Astrocyte (in vitro differentiated cells and primary cell): ENCODE measurements at regions not wholly inside any gene's neighbourhood (a gene's known extent, or its start where the extent isn't known, plus 50 kb on each side); places are given as distances from the start of the nearest gene placed in this dataset.

Experiments used
- EZH2 ChIP-seq: IDR thresholded peaks from 2 replicates; pipeline ENCODE4 v1.6.1; 2012; ENCODE audit warnings: mild to moderate bottlenecking, low read length, inconsistent platforms; ENCODE audit not compliant: insufficient read depth
- TF ChIP-seq, protein P1 (sequence below): IDR thresholded peaks from 2 replicates; pipeline ENCODE4 v1.5.1; 2011; ENCODE audit warnings: low read depth, mild to moderate bottlenecking, inconsistent platforms, low read length, moderate library complexity; ENCODE audit not compliant: insufficient read depth

DNA sequence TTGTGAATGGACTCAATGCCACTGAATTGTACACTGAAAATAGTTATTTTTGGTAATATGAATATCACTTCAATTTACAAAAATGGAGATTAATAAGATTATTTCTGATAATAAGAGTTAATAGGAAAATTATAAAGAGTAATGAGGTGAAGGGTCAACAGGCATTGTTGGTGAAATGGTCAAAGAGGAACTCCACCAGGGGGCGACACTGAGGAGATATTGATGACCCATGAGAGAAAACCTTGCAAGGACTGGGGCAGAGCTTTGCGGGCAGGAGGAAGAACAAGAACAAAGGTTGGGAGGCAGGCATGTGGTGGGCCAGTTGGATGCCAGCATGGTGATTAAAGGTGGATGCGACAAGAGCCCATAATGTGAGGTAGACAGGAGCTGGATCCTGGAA lies 74.0 kb upstream of the XYLT1 start:
- TF ChIP-seq EZH2, result no peak
- TF ChIP-seq, protein P1, sequence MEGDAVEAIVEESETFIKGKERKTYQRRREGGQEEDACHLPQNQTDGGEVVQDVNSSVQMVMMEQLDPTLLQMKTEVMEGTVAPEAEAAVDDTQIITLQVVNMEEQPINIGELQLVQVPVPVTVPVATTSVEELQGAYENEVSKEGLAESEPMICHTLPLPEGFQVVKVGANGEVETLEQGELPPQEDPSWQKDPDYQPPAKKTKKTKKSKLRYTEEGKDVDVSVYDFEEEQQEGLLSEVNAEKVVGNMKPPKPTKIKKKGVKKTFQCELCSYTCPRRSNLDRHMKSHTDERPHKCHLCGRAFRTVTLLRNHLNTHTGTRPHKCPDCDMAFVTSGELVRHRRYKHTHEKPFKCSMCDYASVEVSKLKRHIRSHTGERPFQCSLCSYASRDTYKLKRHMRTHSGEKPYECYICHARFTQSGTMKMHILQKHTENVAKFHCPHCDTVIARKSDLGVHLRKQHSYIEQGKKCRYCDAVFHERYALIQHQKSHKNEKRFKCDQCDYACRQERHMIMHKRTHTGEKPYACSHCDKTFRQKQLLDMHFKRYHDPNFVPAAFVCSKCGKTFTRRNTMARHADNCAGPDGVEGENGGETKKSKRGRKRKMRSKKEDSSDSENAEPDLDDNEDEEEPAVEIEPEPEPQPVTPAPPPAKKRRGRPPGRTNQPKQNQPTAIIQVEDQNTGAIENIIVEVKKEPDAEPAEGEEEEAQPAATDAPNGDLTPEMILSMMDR, result no peak
